ENCODE measurements at regions not wholly inside any gene's neighbourhood (a gene's known extent, or its start where the extent isn't known, plus 50 kb on each side); places are given as distances from the start of the nearest gene placed in this dataset.
A peak's percentile ranks its signal among the peaks of the same experiment; 100 is the strongest.

DNA sequence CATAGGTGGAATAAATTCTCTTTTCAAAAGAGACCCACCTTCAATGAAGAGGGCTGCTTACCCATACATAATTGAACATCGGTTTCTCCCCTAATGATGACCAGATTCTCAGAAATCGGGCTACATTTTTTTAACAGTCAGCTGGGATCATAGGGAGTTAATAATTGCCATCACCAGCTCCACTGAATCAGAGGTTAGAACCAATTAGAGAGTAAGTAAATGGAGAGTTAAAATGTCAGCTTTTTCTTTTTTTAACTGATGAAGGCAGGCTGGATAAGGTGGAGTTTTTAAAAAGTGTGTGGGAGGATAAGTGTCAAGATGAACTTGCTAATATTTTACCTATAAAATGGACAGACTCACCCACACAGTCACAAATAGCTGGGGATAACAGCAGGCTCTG lies 584.5 kb upstream of the NR3C2 start:
- DNase-seq (ENCODE audit: low read depth in 1 of 2, low spot score in 1 of 2): no peak
- Histone ChIP-seq H3K4me3 (no peak overlapping the region), H3K27ac (no peak overlapping the region), H3K4me1 (ENCODE audit: low read depth) (no peaks in the 10 kb centered on the region), H3K9me3 (ENCODE audit: low read depth) (no peaks in the 10 kb centered on the region), H3K27me3 (no peaks in the 10 kb centered on the region), H3K36me3 (no peaks in the 10 kb centered on the region)
- TF ChIP-seq, protein P1, sequence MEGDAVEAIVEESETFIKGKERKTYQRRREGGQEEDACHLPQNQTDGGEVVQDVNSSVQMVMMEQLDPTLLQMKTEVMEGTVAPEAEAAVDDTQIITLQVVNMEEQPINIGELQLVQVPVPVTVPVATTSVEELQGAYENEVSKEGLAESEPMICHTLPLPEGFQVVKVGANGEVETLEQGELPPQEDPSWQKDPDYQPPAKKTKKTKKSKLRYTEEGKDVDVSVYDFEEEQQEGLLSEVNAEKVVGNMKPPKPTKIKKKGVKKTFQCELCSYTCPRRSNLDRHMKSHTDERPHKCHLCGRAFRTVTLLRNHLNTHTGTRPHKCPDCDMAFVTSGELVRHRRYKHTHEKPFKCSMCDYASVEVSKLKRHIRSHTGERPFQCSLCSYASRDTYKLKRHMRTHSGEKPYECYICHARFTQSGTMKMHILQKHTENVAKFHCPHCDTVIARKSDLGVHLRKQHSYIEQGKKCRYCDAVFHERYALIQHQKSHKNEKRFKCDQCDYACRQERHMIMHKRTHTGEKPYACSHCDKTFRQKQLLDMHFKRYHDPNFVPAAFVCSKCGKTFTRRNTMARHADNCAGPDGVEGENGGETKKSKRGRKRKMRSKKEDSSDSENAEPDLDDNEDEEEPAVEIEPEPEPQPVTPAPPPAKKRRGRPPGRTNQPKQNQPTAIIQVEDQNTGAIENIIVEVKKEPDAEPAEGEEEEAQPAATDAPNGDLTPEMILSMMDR (IDR thresholded peaks at IDR 0.05; ENCODE audit: low read depth, low read length): no peak

DNA sequence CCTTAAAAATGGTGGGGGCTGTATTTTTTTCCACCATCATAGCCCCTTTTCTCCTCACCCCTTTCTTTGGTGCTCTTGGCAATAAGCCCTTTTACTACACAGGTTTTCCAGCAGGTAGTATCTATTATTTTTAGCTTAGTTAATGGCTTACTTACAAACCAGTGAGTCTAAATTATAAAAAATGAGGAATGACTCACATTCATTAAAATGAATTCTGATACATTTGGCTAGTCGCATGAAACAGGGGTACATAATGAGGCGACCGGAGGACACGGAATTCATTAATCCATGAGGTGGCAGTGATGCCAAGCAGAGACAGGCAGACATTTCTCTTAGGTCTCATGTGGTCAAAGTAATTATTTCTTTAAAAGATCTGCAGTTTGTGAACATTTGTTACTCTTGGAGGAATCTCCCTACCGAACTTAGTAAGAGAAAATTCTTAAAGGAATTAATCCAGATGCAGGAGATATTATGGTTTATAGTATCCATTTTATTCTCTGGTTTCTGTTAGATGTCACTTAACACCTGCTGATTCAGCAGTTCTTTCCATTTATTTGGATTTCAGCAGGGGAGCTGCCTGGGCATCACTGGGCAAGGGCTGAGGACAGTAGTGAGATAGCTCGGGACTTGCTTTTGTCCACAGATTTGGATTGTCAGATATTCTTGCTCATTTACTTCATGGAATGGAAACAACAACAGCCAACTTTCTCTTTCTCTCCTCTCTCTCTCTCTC lies 575.0 kb upstream of the NR3C2 start:
- Histone ChIP-seq H3K4me1 (ENCODE audit: low read depth) (no peaks in the 10 kb centered on the region), H3K9me3 (ENCODE audit: low read depth) (no peaks in the 10 kb centered on the region), H3K4me3 (no peak overlapping the region), H3K36me3 (no peaks in the 10 kb centered on the region), H3K27me3 (no peaks in the 10 kb centered on the region), H3K27ac (no peak overlapping the region)
- TF ChIP-seq, protein P1 (IDR thresholded peaks at IDR 0.05; ENCODE audit: low read depth, low read length): no peak
- DNase-seq (ENCODE audit: low read depth in 1 of 2, low spot score in 1 of 2): no peak

DNA sequence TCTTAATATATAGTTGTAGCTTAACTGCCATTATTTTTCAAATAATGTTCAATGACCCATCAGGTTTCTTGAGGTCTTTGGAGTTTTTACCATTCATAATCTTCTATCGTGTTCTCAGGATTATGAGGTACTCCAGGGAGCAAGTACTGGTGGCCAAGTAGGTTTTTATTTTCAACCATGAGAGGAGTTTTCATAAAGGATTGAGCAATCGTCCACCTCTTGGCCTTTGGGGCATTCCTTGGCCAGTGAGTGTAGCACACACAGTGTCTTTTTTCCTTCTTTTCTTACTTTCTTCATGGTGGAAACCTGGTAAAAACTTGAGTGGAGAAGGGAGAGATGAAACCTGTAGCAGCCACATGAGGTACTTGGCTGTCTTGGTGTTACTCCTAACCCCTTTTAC lies 567.0 kb upstream of the NR3C2 start:
- no peak overlapping the region for H3K27ac ChIP-seq
- H3K27me3 ChIP-seq: no peaks in the 10 kb centered on the region
- no peaks in the 10 kb centered on the region for H3K9me3 ChIP-seq (ENCODE audit: low read depth)
- H3K4me3 ChIP-seq: no peak overlapping the region
- H3K4me1 ChIP-seq (ENCODE audit: low read depth): no peaks in the 10 kb centered on the region
- TF ChIP-seq, protein P1 (IDR thresholded peaks at IDR 0.05; ENCODE audit: low read depth, low read length): no peak
- H3K36me3 ChIP-seq: no peaks in the 10 kb centered on the region
- no peak for DNase-seq (ENCODE audit: low read depth in 1 of 2, low spot score in 1 of 2)

DNA sequence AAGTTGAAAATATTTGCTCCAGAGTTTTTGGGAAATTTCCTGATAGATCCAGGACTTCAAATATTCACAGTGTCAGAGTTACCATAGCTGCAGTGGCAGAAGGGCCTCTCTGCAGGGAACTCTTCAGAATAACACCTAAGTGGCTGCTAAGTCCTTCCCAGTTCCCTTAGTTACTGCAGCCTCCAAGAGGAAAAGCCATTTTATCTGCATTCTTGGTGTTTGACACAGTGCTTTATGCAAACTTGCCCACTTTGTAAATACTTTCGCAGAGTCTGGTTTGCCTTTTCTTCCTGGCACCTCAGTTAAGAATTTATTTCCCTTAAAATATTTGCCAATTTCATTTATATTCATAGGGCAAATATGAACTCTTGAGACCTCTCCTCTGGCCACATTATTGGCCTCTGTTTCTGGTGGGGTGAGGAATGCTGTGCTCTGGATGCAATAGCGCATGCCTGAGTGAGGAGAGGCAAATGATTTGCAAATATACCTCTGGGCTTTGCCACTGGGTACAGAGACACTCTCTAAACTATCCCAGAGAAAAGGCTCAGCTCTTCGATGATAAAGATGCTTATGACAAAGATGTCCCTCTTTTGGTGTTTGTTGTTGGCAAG lies 566.3 kb upstream of the NR3C2 start:
- no peaks in the 10 kb centered on the region for H3K36me3 ChIP-seq
- H3K27me3 ChIP-seq: no peaks in the 10 kb centered on the region
- TF ChIP-seq, protein P1 (IDR thresholded peaks at IDR 0.05; ENCODE audit: low read depth, low read length): no peak
- peak in 1 of 2 donors; percentile 3 for DNase-seq (ENCODE audit: low read depth in 1 of 2, low spot score in 1 of 2)
- no peak overlapping the region for H3K27ac ChIP-seq
- no peaks in the 10 kb centered on the region for H3K4me1 ChIP-seq (ENCODE audit: low read depth)
- H3K9me3 ChIP-seq (ENCODE audit: low read depth): no peaks in the 10 kb centered on the region
- H3K4me3 ChIP-seq: no peak overlapping the region

DNA sequence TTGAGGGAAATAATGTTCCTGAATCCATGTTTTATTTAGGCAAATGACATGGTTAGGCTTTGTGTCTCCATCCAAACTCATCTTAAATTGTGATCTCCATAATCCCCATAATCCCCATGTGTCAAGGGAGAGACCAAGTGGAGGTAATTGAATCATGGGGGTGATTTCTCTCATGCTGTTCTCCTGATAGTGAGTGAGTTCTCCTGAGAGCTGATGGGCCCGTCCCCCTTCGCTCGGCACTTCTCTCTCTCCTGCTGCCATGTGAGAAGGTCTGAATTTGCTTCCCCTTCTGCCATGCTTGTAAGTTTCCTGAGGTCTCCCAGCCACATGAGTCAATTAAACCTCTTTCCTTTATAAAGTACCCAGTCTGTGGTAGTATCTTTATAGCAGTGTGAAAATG lies 563.0 kb upstream of the NR3C2 start:
- no peaks in the 10 kb centered on the region for H3K4me1 ChIP-seq (ENCODE audit: low read depth)
- no peak for DNase-seq (ENCODE audit: low read depth in 1 of 2, low spot score in 1 of 2)
- no peaks in the 10 kb centered on the region for H3K27me3 ChIP-seq
- H3K9me3 ChIP-seq (ENCODE audit: low read depth): no peaks in the 10 kb centered on the region
- no peak overlapping the region for H3K27ac ChIP-seq
- TF ChIP-seq, protein P1 (IDR thresholded peaks at IDR 0.05; ENCODE audit: low read depth, low read length): no peak
- no peaks in the 10 kb centered on the region for H3K36me3 ChIP-seq
- H3K4me3 ChIP-seq: no peak overlapping the region
